Endothelial cell (in vitro differentiated cells): ENCODE measurements at regions not wholly inside any gene's neighbourhood (a gene's known extent, or its start where the extent isn't known, plus 50 kb on each side); places are given as distances from the start of the nearest gene placed in this dataset.
"Not testable (repeated sequence)": the region's sequence is repeated elsewhere in the genome, so short reads cannot be mapped to it uniquely, and the experiment has no call there.

Source experiments
- DNase-seq: peaks from one replicate; pipeline ENCODE4 v3.0.0; 2021; ENCODE audit warnings: low spot score
- H3K27ac Mint-ChIP-seq: one replicate; pipeline ENCODE4 v1.8.0; 2021; ENCODE audit warnings: mixed read lengths, inconsistent platforms; ENCODE audit not compliant: unreplicated experiment
- H3K27me3 Mint-ChIP-seq: one replicate; pipeline ENCODE4 v1.8.0; 2021; ENCODE audit warnings: mild to moderate bottlenecking, moderate library complexity, mixed read lengths, inconsistent platforms; ENCODE audit not compliant: unreplicated experiment
- H3K36me3 Mint-ChIP-seq: one replicate; pipeline ENCODE4 v1.8.0; 2021; ENCODE audit warnings: mild to moderate bottlenecking, low read depth, mixed read lengths, inconsistent platforms; ENCODE audit not compliant: unreplicated experiment
- H3K4me1 Mint-ChIP-seq: one replicate; pipeline ENCODE4 v1.8.0; 2021; ENCODE audit warnings: mild to moderate bottlenecking, mixed read lengths, inconsistent platforms; ENCODE audit not compliant: unreplicated experiment
- H3K4me3 Mint-ChIP-seq: one replicate; pipeline ENCODE4 v1.8.0; 2021; ENCODE audit warnings: mild to moderate bottlenecking, mixed read lengths, inconsistent platforms; ENCODE audit not compliant: unreplicated experiment
- H3K9me3 Mint-ChIP-seq: one replicate; pipeline ENCODE4 v1.8.0; 2021; ENCODE audit warnings: mixed read lengths, inconsistent platforms; ENCODE audit not compliant: unreplicated experiment
- TF ChIP-seq, protein P1 (sequence below): fragments of 200-600 bp; sonication (generic); IDR thresholded peaks from one replicate; pipeline ENCODE4 v1.5.0; 2021; ENCODE audit warnings: antibody characterized with exemption; ENCODE audit not compliant: unreplicated experiment

DNA sequence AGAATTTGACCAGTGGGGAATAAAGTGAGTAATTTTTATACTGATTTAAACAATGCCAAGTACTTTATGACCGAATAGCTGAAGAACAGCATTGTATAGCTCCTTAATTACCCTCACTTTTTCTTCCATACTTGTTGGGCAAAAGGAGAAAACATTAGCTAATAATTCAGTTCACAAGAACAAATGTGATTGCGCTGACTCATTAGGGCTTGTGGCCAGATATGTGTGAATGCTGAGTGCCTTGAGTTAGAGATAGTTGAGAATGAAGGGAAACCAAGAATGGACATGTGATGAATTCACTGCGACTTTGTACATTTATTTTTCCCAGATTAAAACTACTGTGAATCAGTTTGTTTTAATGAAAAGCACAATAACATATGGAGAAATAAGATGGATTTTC is 669.4 kb downstream of the TFAP2A start:
- H3K36me3 Mint-ChIP-seq, result no peaks in the 10 kb centered on the region
- TF ChIP-seq, protein P1, sequence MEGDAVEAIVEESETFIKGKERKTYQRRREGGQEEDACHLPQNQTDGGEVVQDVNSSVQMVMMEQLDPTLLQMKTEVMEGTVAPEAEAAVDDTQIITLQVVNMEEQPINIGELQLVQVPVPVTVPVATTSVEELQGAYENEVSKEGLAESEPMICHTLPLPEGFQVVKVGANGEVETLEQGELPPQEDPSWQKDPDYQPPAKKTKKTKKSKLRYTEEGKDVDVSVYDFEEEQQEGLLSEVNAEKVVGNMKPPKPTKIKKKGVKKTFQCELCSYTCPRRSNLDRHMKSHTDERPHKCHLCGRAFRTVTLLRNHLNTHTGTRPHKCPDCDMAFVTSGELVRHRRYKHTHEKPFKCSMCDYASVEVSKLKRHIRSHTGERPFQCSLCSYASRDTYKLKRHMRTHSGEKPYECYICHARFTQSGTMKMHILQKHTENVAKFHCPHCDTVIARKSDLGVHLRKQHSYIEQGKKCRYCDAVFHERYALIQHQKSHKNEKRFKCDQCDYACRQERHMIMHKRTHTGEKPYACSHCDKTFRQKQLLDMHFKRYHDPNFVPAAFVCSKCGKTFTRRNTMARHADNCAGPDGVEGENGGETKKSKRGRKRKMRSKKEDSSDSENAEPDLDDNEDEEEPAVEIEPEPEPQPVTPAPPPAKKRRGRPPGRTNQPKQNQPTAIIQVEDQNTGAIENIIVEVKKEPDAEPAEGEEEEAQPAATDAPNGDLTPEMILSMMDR, result no peak
- no peaks in the 10 kb centered on the region for H3K27me3 Mint-ChIP-seq
- no peak for DNase-seq
- H3K4me1 Mint-ChIP-seq, result no peaks in the 10 kb centered on the region
- no peak overlapping the region for H3K27ac Mint-ChIP-seq
- no peaks in the 10 kb centered on the region for H3K9me3 Mint-ChIP-seq
- no peak overlapping the region for H3K4me3 Mint-ChIP-seq

DNA sequence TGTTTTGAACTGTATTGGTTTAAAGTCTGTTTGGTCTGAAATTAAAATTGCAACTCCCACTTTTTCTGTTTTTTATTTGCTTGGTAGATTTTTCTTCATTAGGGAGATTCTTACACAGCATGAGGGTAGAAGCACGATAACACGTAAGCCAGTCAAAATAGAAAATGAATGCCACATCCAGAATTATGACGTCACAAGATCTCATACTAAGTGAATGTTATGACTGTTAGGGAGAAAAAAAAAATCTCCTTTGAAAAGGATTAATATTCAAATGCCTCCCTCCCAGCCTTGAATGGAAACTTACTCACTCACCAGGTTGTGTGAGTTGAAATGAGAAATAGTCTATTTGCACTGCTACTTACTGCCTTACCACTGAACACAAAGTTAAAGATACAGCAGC is 670.8 kb downstream of the TFAP2A start:
- Mint-ChIP-seq H3K9me3 (no peaks in the 10 kb centered on the region), H3K4me1 (no peaks in the 10 kb centered on the region), H3K36me3 (no peaks in the 10 kb centered on the region)

DNA sequence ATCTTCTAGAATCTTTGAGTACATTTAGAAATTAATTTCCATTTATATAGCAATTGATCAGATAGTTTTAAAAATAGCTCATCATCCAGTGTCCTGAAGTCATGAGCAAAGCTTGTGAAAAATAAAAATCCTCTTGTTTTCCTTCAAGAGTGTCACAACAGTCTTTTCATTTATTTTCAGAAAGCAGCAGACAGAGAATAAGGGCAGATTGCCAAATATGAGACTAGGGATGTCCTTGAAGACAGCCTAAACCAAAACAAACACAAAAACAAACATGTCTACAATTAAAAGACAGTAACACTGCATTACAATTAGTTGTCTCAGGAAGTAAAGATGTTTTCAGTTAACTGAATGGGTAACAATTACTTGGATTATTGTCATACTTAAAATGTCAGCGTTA is 682.8 kb downstream of the TFAP2A start:
- H3K4me3 Mint-ChIP-seq, result no peak overlapping the region
- no peaks in the 10 kb centered on the region for H3K9me3 Mint-ChIP-seq
- peaks cover 6% of the 10 kb centered on the region for H3K4me1 Mint-ChIP-seq
- H3K36me3 Mint-ChIP-seq, result no peaks in the 10 kb centered on the region
- TF ChIP-seq, protein P1, result no peak
- H3K27ac Mint-ChIP-seq, result no peak overlapping the region
- no peak for DNase-seq
- no peaks in the 10 kb centered on the region for H3K27me3 Mint-ChIP-seq

More for the DNA sequence above, 670.8 kb downstream of the TFAP2A start:
- DNase-seq, result no peak
- Mint-ChIP-seq H3K27ac (no peak overlapping the region), H3K4me3 (no peak overlapping the region), H3K27me3 (no peaks in the 10 kb centered on the region)
- TF ChIP-seq, protein P1, result no peak

DNA sequence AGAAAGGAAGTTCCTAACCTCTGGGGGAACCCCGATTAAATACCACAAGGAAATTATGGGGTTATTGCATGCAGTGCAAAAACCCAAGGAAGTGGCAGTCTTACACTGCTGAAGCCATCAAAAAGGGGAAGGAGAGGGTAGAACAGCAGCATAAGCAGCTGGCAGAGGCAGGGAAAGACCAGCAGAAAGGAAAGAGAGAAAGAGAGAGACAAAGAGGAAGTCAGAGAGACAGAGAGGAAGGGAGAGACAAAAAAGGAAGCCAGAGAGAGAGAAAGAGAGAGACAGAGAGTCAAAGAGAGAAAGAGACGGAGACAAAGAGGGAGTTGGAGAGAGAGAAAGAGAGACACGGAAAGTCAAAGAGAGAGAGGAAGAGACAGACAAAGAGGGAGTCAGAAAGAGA is 689.1 kb downstream of the TFAP2A start:
- DNase-seq, H3K36me3 Mint-ChIP-seq, H3K27me3 Mint-ChIP-seq, H3K4me3 Mint-ChIP-seq, H3K27ac Mint-ChIP-seq, H3K4me1 Mint-ChIP-seq, H3K9me3 Mint-ChIP-seq: not testable (repeated sequence)

DNA sequence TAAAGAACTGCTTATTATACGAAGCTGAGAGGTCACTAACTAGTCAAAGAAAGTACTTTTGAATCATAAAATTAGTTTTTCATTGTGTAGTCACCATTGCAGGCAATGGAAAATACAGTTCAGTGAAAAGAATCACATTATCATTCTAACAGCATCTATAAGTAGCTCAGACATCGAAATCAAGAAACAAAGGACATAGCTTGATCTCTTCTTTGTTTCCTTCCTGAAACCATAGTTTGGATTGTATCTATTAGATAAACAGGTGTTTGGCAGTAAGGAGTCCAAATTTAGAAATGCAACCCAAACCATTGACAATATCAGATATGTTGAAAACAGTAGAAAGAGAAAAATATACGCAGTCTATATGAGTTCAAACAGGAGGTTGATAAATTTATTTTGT is 697.3 kb downstream of the TFAP2A start:
- Mint-ChIP-seq H3K9me3 (no peaks in the 10 kb centered on the region), H3K27ac (no peak overlapping the region), H3K36me3 (no peaks in the 10 kb centered on the region), H3K4me1 (peaks cover 11% of the 10 kb centered on the region), H3K27me3 (no peaks in the 10 kb centered on the region), H3K4me3 (no peak overlapping the region)
- TF ChIP-seq, protein P1, result no peak
- no peak for DNase-seq

DNA sequence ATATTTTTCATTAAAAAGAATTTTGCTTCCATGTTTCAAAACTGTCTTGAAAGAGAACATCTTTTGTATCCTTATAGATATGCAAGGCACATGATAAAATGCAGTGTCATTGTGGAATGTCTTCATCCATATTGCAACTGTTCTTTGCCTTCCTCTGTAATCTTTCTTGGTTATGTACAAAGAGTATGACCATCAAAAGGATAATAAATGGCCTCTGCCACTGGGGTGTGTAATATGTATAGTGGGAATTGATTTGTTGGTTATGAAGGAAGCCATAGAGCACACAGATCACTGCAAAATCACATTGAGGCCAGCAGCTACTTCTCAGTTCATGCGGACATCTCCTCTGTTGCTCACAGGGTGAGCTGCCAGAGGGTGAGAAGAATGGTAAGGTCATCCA is 703.5 kb downstream of the TFAP2A start:
- Mint-ChIP-seq H3K36me3 (no peaks in the 10 kb centered on the region), H3K27me3 (no peaks in the 10 kb centered on the region), H3K4me1 (peaks cover 2% of the 10 kb centered on the region), H3K9me3 (no peaks in the 10 kb centered on the region), H3K27ac (no peak overlapping the region), H3K4me3 (no peak overlapping the region)
- DNase-seq, result no peak
- TF ChIP-seq, protein P1, result no peak
